Tibial nerve (tissue), 4 donors: ENCODE measurements at regions not wholly inside any gene's neighbourhood (a gene's known extent, or its start where the extent isn't known, plus 50 kb on each side); places are given as distances from the start of the nearest gene placed in this dataset.

ENCODE experiments used
- DNase-seq, 2 donors: peaks; one replicate each; pipeline ENCODE4 v3.0.0-alpha.2; 2019; ENCODE audit warnings: low spot score in 2 of 2
- H3K27ac ChIP-seq, 4 donors: fragments of 200-600 bp; sonication (generic) in 3 of 4; one replicate each; pipeline ENCODE4 v1.5.1; 2017 to 2019; ENCODE audit warnings: mild to moderate bottlenecking in 1 of 4
- H3K27me3 ChIP-seq, 2 donors: fragments of 200-600 bp; sonication (generic) in 1 of 2; one replicate each; pipeline versions ENCODE4 v1.5.1 to v1.6.0; 2017 to 2019
- H3K36me3 ChIP-seq, 3 donors: fragments of 200-600 bp; sonication (generic); one replicate each; pipeline ENCODE4 v1.5.1; 2018 to 2019
- H3K4me1 ChIP-seq, 4 donors: fragments of 200-600 bp; sonication (generic) in 3 of 4; one replicate each; pipeline ENCODE4 v1.5.1; 2017 to 2019
- H3K4me3 ChIP-seq, 4 donors: fragments of 200-600 bp; sonication (generic) in 3 of 4; one replicate each; pipeline ENCODE4 v1.5.1; 2017 to 2019; ENCODE audit warnings: mild to moderate bottlenecking in 1 of 4, moderate library complexity in 1 of 4
- H3K9me3 ChIP-seq, 4 donors: fragments of 200-600 bp; sonication (generic) in 3 of 4; one replicate each; pipeline ENCODE4 v1.5.1; 2017 to 2019
- EP300 ChIP-seq, 2 donors: sonication (generic); formaldehyde crosslinking; IDR thresholded peaks; one replicate each; pipeline ENCODE4 v1.6.1; 2017; ENCODE audit warnings: antibody characterized with exemption in 2 of 2, mild to moderate bottlenecking in 1 of 2
- POLR2A ChIP-seq, 2 donors: fragments of 450-650 bp; IDR thresholded peaks; one replicate each; pipeline ENCODE4 v1.6.1; 2017; ENCODE audit warnings: antibody characterized with exemption in 2 of 2, mild to moderate bottlenecking in 2 of 2, moderate library complexity in 2 of 2
- WGBS, 2 donors: methylation state at CpG; one replicate each; pipeline ENCODE4 v1.1.5; 2018; 5-methylcytosine and 5-hydroxymethylcytosine counted together
- TF ChIP-seq, protein P1 (sequence below), 5 experiments: fragments of 200-600 bp in 3 of 5; fragments of 450-650 bp in 2 of 5; sonication (generic) in 3 of 5; IDR thresholded peaks; one replicate each; pipeline ENCODE4 v1.5.1; 2016 to 2019; ENCODE audit warnings: antibody characterized with exemption in 5 of 5, mild to moderate bottlenecking in 3 of 5, moderate library complexity in 2 of 5

DNA sequence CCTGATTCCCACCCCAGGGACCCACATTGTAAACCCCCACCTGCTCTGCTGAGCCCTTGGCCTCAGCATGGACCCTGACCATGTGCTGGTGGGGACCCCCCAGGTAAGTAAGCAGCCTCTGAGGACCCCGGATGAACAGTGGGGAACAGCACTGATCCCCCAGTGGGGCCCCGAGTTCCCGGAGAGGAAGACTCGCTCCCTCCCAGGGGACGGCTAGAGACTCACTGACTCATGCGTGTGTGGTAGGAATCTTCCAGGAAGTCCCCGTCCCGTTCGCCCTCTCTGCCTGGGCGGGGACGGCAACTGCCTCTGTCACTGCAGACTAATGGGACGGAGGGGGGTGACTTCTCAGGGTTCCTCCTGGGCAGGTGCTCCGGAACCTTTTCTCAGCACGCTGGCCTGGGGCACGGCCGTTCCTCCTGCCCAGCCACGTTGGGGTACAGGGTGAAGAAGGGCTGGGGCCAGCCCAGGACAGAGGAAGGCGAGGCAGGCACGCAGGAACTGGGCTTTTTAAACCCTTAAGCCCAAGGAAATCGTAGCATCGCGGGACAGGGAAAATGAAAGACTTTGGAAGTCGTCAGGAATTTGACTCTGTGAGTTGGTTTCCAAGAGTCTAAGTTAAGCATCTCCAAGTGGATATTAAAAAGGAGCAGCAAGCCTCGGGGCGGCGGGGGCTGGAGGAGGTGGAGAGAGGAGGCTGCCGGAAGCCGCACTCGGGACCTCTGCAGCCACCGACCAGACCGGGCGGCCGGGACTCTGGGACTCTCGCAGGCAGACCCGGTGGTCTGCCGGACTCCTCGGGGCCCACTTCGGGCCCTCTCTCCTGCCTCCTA is 178.7 kb downstream of the SEC14L1 start:
- peak; percentile 84 to 85 for DNase-seq
- 8 to 20% methylated on average over 34 to 36 of the region's 38 CpGs for WGBS, 2 donors
- Histone ChIP-seq H3K4me1 (peaks cover 0 to 77% (median 47%) of the 10 kb centered on the region in 4 donors), H3K9me3 (no peaks in the 10 kb centered on the region), H3K27me3 (no peaks in the 10 kb centered on the region), H3K4me3 (peak overlapping the region; percentile 32 to 54 (median 42)), H3K36me3 (no peaks in the 10 kb centered on the region), H3K27ac (peak overlapping the region; percentile 86 to 97 (median 91))
- peak in 1 of 2 donors; percentile 86 for TF ChIP-seq EP300 (IDR thresholded peaks at IDR 0.05)
- peak in 1 of 2 donors; percentile 36 for TF ChIP-seq POLR2A (IDR thresholded peaks at IDR 0.05)
- TF ChIP-seq, protein P1, sequence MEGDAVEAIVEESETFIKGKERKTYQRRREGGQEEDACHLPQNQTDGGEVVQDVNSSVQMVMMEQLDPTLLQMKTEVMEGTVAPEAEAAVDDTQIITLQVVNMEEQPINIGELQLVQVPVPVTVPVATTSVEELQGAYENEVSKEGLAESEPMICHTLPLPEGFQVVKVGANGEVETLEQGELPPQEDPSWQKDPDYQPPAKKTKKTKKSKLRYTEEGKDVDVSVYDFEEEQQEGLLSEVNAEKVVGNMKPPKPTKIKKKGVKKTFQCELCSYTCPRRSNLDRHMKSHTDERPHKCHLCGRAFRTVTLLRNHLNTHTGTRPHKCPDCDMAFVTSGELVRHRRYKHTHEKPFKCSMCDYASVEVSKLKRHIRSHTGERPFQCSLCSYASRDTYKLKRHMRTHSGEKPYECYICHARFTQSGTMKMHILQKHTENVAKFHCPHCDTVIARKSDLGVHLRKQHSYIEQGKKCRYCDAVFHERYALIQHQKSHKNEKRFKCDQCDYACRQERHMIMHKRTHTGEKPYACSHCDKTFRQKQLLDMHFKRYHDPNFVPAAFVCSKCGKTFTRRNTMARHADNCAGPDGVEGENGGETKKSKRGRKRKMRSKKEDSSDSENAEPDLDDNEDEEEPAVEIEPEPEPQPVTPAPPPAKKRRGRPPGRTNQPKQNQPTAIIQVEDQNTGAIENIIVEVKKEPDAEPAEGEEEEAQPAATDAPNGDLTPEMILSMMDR (IDR thresholded peaks at IDR 0.05), result peak in 1 of 5 experiments; percentile 11

DNA sequence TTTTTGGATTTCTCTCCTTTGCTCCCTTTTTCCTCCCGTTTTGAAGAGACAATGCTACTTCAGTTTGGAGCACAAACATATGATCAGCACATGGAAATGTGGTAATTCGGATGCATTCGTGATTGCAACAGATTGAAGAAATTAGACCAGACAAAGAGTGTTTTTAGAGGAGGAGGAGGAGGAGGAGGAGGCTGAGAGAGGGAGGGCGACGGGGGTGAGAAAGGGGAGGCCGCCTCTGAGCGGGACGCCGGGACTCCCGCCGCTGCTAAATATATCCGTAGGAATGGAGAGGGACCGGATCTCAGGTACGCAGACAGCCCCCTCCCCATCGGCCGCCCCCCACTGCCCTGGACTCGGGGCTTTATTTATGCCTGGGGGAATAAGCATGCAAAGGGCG is 179.3 kb downstream of the SEC14L1 start:
- H3K27me3 ChIP-seq, result no peaks in the 10 kb centered on the region
- WGBS, 2 donors, result 7 to 9% methylated on average over 18 of the region's 18 CpGs
- H3K27ac ChIP-seq, result peak overlapping the region; percentile 86 to 97 (median 91)
- no peaks in the 10 kb centered on the region for H3K36me3 ChIP-seq
- peaks cover 0 to 78% (median 50%) of the 10 kb centered on the region in 4 donors for H3K4me1 ChIP-seq
- TF ChIP-seq EP300 (IDR thresholded peaks at IDR 0.05), result peak in 1 of 2 donors; percentile 81
- TF ChIP-seq, protein P1 (IDR thresholded peaks at IDR 0.05), result no peak
- H3K9me3 ChIP-seq, result no peaks in the 10 kb centered on the region
- peak in 1 of 2 donors; percentile 56 for DNase-seq
- H3K4me3 ChIP-seq, result peak overlapping the region; percentile 32 to 54 (median 42)

DNA sequence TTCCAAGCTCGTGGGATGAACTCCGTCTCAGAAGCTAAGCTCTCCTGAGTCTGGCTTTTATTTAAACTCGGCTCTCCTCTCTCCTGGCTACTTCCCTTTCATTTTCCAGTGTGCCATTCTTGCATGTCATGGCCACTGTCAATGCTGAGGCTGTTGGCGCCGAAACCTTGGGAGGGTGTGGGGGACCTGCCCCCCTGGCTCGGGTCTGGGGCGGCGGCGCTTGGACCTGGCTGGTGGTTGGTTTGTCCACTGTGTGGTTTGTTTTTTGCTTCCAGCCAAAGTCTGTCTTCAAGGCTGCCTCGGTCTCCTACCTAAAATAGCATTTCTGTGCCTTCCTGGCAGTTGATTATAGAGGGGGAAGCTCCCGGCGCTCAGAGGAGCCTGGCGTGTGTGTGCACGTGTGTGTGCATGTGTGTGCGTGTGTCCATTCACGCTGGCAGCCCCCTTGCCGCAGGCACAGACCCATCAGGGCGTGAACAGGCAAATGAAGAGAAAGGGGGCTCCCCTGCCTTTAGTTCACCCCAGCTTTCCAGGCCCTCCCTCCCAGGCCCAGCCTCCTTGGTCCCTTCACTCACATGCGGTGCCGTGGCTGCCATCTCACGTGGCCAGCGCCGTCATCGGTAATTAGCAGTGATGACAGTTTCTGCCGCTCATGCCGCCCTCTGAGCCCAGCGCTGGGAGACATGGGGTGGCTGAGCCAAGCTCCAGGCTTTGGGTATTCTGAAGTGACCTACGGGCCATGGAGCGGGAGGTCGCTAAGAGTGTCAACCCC is 179.9 kb downstream of the SEC14L1 start:
- DNase-seq, result peak in 1 of 2 donors; percentile 64
- Histone ChIP-seq H3K4me1 (peaks cover 0 to 82% (median 55%) of the 10 kb centered on the region in 4 donors), H3K9me3 (no peaks in the 10 kb centered on the region), H3K4me3 (peak overlapping the region; percentile 32 to 54 (median 42)), H3K27me3 (no peaks in the 10 kb centered on the region), H3K27ac (peak overlapping the region; percentile 86 to 97 (median 91)), H3K36me3 (no peaks in the 10 kb centered on the region)
- 27 to 29% methylated on average over 26 to 30 of the region's 30 CpGs for WGBS, 2 donors
- TF ChIP-seq, protein P1 (IDR thresholded peaks at IDR 0.05), result no peak
- peak in 1 of 2 donors; percentile 11 for TF ChIP-seq POLR2A (IDR thresholded peaks at IDR 0.05)

DNA sequence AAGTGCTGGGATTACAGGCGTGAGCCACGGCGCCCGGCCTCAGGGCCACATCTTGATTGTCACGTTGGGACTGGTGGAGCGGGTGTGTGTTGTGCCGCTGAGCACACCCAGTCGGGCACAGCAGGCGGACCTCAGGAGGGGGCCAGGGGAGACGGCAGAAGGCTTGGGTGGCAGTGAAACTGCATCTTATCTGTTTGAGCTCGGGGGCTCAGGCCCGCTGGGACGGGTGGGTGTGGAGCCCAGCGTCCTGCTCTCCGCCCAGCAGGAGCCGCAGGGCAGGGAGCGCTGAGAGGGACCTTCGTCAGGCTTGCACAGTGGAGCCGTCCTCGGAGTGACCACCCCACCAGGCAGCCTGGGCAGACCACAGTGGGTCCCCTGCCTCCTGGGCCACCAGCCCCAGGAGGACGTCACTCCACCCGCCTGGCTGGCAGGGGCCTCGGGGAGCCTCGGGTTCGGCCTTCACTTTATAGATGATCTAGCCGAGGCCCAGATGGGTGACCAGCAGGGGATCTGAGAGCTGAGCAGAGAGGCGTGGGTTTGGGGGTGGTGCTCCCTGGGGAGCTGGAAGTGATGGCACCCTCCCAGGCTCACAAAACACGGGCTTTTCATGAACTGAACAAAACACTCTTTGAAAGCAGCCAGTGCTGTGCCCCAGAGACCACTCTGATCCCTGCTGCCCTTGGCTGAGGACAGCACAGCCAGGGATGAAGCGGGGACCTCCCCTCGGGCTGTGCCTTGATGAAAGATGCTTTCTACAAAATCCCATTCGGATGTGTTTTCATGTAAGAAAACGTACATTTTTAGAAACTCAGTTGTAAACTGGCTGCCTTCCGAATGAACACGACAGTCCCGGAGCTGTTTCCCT is 181.1 kb downstream of the SEC14L1 start:
- DNase-seq, result peak in 1 of 2 donors; percentile 48

More for the DNA sequence above, 181.1 kb downstream of the SEC14L1 start:
- peaks cover 0 to 84% (median 65%) of the 10 kb centered on the region in 4 donors for H3K4me1 ChIP-seq
- 46 to 58% methylated on average over 18 to 27 of the region's 35 CpGs for WGBS, 2 donors
- TF ChIP-seq EP300 (IDR thresholded peaks at IDR 0.05) (peak in 1 of 2 donors; percentile 66), POLR2A (IDR thresholded peaks at IDR 0.05) (peak in 1 of 2 donors; percentile 9)
- TF ChIP-seq, protein P1 (IDR thresholded peaks at IDR 0.05), result peak in 2 of 5 experiments; percentile 8 to 42
- H3K4me3 ChIP-seq, result peak overlapping the region in 3 of 4 donors; percentile 21 to 54 (median 32)
- peak overlapping the region; percentile 86 to 97 (median 91) for H3K27ac ChIP-seq
- no peaks in the 10 kb centered on the region for H3K36me3 ChIP-seq
- H3K9me3 ChIP-seq, result no peaks in the 10 kb centered on the region
- H3K27me3 ChIP-seq, result no peaks in the 10 kb centered on the region
